NT2/D1 (cell line): ENCODE measurements at regions not wholly inside any gene's neighbourhood (a gene's known extent, or its start where the extent isn't known, plus 50 kb on each side); places are given as distances from the start of the nearest gene placed in this dataset.

Source experiments
- DNase-seq: peaks from one replicate; pipeline ENCODE4 v3.0.0-alpha.2; 2011; ENCODE audit warnings: low read depth, low spot score
- H3K27me3 ChIP-seq: 2 replicates; pipeline ENCODE4 v1.6.0; 2011; ENCODE audit warnings: mild to moderate bottlenecking; ENCODE audit not compliant: insufficient read length, insufficient read depth
- H3K36me3 ChIP-seq: 2 replicates; pipeline ENCODE4 v1.6.1; 2011; ENCODE audit warnings: mild to moderate bottlenecking, low read length, mixed read lengths; ENCODE audit not compliant: insufficient read depth, insufficient read length
- H3K4me1 ChIP-seq: 2 replicates; pipeline ENCODE4 v1.5.1; 2011; ENCODE audit not compliant: insufficient read depth, insufficient read length
- H3K4me3 ChIP-seq: 2 replicates; pipeline ENCODE4 v1.5.1; 2011; ENCODE audit warnings: low read depth; ENCODE audit not compliant: insufficient read length
- H3K9ac ChIP-seq: 2 replicates; pipeline ENCODE4 v1.6.0; 2011; ENCODE audit warnings: low read depth; ENCODE audit not compliant: insufficient read length
- H3K9me3 ChIP-seq: 2 replicates; pipeline ENCODE4 v1.5.1; 2011; ENCODE audit warnings: mild to moderate bottlenecking, low read length; ENCODE audit not compliant: insufficient read depth
- SUZ12 ChIP-seq: IDR thresholded peaks from 2 replicates; pipeline ENCODE4 v1.6.1; 2011; ENCODE audit not compliant: insufficient read length, insufficient read depth; ENCODE audit errors: extremely low read depth
- YY1 ChIP-seq: IDR thresholded peaks from 2 replicates; pipeline ENCODE4 v1.6.1; 2011; ENCODE audit not compliant: insufficient read length, insufficient read depth
- ZNF274 ChIP-seq: IDR thresholded peaks from 2 replicates; pipeline ENCODE4 v1.6.1; 2011; ENCODE audit warnings: mild to moderate bottlenecking, low read depth, low read length

DNA sequence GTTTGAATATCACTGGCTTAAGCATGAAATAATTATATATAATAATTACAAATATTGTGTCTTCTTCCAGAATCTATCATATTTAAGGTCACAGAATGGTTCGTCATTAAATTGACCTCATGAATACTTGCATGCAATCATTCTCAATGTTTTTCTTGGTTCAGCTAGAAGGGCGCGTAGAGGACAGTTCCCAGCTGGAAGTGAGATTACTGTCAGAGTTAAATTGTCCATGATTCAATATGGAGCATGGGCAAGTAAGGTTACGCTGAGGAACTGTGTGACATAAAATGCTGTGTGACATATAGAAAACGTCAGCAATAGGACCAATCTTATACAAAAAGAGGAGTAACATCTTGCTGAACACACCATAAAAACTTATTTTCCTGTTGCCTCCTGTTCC is 2423.5 kb upstream of the RAG2 start:
- DNase-seq, result no peak
- no peaks in the 10 kb centered on the region for H3K27me3 ChIP-seq
- no peaks in the 10 kb centered on the region for H3K36me3 ChIP-seq
- no peak overlapping the region for H3K9ac ChIP-seq
- H3K9me3 ChIP-seq, result no peaks in the 10 kb centered on the region
- no peaks in the 10 kb centered on the region for H3K4me1 ChIP-seq
- TF ChIP-seq ZNF274 (no peak), SUZ12 (no peak), YY1 (no peak)
- H3K4me3 ChIP-seq, result no peak overlapping the region

DNA sequence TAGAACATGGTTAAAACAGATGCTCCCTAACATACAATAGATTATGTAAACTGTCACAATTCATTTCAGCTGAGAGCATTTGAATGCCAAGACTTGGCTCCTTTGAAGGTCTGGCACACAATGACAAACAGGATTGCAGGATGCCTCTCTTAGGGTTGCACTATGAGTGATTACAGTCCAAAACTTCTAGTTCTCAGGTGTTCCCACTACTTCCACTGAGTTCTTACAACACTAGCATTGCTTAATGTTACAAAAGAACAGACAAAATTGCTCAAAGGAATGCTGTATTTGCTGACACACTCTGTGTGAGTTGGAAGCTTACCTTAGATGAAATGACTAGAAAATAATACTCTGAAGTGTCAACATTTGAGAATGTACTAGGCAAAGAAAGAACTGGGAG is 2413.8 kb upstream of the RAG2 start:
- no peak overlapping the region for H3K4me3 ChIP-seq
- no peak for DNase-seq
- TF ChIP-seq SUZ12 (no peak), YY1 (no peak), ZNF274 (no peak)
- H3K9me3 ChIP-seq, result peaks cover 3% of the 10 kb centered on the region; the same call in 1 of the 2 replicates
- H3K36me3 ChIP-seq, result no peaks in the 10 kb centered on the region
- no peak overlapping the region for H3K9ac ChIP-seq
- no peaks in the 10 kb centered on the region for H3K27me3 ChIP-seq
- no peaks in the 10 kb centered on the region for H3K4me1 ChIP-seq

DNA sequence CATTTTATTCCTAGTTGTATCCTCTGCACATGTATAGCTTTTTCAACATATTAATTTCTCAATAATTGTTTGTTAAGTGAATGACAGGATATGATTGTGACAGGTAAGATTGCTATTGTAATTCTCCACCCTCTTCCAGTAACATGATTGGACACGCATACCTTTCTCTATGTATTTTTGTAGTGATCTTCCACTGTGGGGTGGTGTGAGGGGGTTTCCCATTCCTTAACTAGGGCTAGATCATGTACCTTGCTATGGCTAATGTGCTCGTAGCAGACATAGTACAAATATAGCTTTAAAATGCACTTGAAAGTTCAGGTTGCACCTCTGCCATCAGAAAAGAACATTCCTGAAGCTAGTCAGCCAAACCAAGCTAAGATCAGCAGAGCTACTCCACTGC is 2392.8 kb upstream of the RAG2 start:
- Histone ChIP-seq H3K4me1 (no peaks in the 10 kb centered on the region), H3K36me3 (no peaks in the 10 kb centered on the region), H3K9me3 (no peaks in the 10 kb centered on the region), H3K27me3 (no peaks in the 10 kb centered on the region), H3K4me3 (no peak overlapping the region), H3K9ac (no peak overlapping the region)
- no peak for DNase-seq
- no peak for TF ChIP-seq ZNF274
- no peak for TF ChIP-seq YY1
- TF ChIP-seq SUZ12, result no peak

DNA sequence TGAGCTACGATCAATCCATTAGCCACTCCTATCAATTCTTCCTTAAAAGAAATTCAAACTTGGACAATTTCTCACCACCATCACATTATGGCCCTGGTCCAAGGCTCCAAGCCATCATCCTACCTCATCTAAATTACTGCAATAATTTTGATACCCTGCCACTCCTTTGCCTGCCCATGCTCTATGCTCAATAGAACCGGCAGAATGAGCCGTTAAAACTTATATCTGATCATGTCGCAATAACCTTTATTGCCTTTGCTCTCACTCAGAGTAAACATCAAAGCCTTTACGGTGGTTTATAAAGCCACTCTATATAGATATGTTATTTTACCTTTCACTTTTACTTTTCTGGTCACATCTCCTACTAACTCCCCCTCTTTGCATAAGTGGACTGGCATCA is 2392.1 kb upstream of the RAG2 start:
- no peaks in the 10 kb centered on the region for H3K4me1 ChIP-seq
- no peaks in the 10 kb centered on the region; the same call in 1 of the 2 replicates for H3K9me3 ChIP-seq
- no peak overlapping the region for H3K9ac ChIP-seq
- H3K36me3 ChIP-seq, result no peaks in the 10 kb centered on the region
- no peaks in the 10 kb centered on the region for H3K27me3 ChIP-seq
- TF ChIP-seq SUZ12, result no peak
- TF ChIP-seq ZNF274, result no peak
- TF ChIP-seq YY1, result no peak
- DNase-seq, result no peak
- H3K4me3 ChIP-seq, result no peak overlapping the region

DNA sequence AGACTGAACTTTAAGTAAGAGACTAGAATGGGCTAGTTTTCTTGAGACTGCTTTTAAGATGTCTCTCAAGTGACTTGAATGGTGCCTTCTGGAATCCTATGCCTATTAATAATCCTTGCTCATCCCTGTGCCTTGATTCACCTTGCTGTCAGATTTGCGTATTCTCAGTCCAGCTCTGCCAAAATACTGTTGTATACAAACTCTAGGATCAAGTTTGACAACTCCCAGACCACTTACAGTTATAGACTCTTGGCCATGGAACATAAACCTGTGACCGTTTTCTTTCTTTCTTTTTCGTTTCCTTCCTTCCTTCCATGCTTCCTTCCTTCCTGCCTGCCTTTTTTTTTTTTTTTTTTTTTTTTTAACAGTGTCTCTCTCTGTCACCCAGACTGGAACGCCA is 2390.9 kb upstream of the RAG2 start:
- no peaks in the 10 kb centered on the region for H3K4me1 ChIP-seq
- no peak for TF ChIP-seq SUZ12
- no peak for TF ChIP-seq YY1
- TF ChIP-seq ZNF274, result no peak
- no peaks in the 10 kb centered on the region for H3K27me3 ChIP-seq
- no peak for DNase-seq
- H3K9me3 ChIP-seq, result no peaks in the 10 kb centered on the region; the same call in 1 of the 2 replicates
- H3K4me3 ChIP-seq, result no peak overlapping the region
- no peaks in the 10 kb centered on the region for H3K36me3 ChIP-seq
- H3K9ac ChIP-seq, result no peak overlapping the region

DNA sequence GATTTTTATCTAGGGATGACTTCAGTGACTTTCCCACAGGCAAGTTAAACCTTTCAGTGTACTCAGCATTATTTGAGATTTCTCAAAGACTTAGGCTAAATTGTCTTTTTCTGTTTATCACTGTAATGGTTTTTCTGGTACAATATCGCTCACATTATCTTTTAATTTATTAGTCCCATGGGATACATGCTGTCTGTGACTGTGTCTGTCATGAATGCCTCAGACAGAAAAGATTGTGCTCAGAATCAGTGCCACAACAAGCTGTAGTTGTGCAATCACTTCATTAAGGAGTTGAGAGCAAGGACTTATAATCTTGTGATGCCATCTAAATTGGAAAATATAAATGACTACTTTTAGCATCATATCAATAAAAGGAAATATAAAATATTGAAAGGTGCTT is 2374.2 kb upstream of the RAG2 start:
- Histone ChIP-seq H3K9me3 (no peaks in the 10 kb centered on the region), H3K4me3 (no peak overlapping the region), H3K27me3 (no peaks in the 10 kb centered on the region), H3K4me1 (no peaks in the 10 kb centered on the region), H3K9ac (no peak overlapping the region), H3K36me3 (no peaks in the 10 kb centered on the region)
- TF ChIP-seq YY1 (no peak), SUZ12 (no peak), ZNF274 (no peak)
- no peak for DNase-seq

DNA sequence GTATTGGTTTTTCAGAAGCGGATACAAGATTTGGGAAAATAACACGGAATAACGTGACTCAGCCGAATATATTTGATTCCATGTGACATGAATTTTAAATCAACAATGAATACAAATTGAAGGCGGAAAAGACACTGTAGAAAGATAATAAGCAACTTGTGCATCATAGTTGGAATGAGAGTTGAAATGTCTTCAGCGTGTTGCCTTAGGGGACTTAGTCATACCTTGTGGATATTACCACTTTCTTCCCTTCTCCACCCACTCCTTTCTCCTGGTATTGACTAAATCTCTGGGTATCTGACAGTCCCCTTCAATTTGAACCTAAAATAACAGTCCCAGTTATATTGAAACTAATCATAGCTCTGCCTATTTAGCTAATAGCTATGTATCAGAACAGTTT is 2373.1 kb upstream of the RAG2 start:
- Histone ChIP-seq H3K9ac (no peak overlapping the region), H3K4me3 (no peak overlapping the region), H3K27me3 (no peaks in the 10 kb centered on the region), H3K4me1 (no peaks in the 10 kb centered on the region), H3K36me3 (no peaks in the 10 kb centered on the region), H3K9me3 (no peaks in the 10 kb centered on the region)
- no peak for TF ChIP-seq SUZ12
- no peak for TF ChIP-seq YY1
- TF ChIP-seq ZNF274, result no peak
- DNase-seq, result no peak

DNA sequence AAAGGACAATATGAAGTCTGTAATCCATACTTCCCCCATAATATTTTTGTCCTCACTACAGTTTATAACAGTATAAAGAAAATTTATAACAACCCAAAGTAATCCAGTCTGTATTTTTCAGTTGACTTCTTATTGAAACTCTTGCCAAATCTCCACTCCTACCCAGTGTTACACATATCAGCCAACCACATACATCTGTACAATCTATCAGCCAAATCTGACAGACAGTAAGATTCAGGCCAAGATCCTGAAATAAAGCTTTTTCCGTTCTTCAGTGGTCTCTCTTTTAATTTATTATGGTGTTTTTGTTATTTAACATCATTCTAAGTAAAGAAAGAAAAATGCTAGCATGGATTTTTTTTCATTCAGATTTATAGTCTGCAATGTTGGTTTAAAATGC is 2370.9 kb upstream of the RAG2 start:
- H3K36me3 ChIP-seq, result no peaks in the 10 kb centered on the region
- no peaks in the 10 kb centered on the region for H3K9me3 ChIP-seq
- no peak overlapping the region for H3K9ac ChIP-seq
- no peaks in the 10 kb centered on the region for H3K27me3 ChIP-seq
- TF ChIP-seq YY1 (no peak), ZNF274 (no peak), SUZ12 (no peak)
- no peak overlapping the region for H3K4me3 ChIP-seq
- no peaks in the 10 kb centered on the region for H3K4me1 ChIP-seq
- DNase-seq, result no peak
